Suprapubic skin (tissue), 4 donors: ENCODE measurements at regions not wholly inside any gene's neighbourhood (a gene's known extent, or its start where the extent isn't known, plus 50 kb on each side); places are given as distances from the start of the nearest gene placed in this dataset.

Experiments used
- DNase-seq, 2 donors: peaks; one replicate each; pipeline ENCODE4 v3.0.0-alpha.2; 2019; ENCODE audit warnings: low spot score in 2 of 2
- H3K27ac ChIP-seq: fragments of 200-600 bp; sonication (generic); one replicate; pipeline ENCODE4 v1.5.1; 2019
- H3K27me3 ChIP-seq: fragments of 200-600 bp; sonication (generic); one replicate; pipeline ENCODE4 v1.5.1; 2019
- H3K36me3 ChIP-seq: fragments of 200-600 bp; sonication (generic); one replicate; pipeline ENCODE4 v1.5.1; 2019
- H3K4me1 ChIP-seq: fragments of 200-600 bp; sonication (generic); one replicate; pipeline ENCODE4 v1.5.1; 2019
- H3K4me3 ChIP-seq: fragments of 200-600 bp; sonication (generic); one replicate; pipeline ENCODE4 v1.5.1; 2019; ENCODE audit warnings: mild to moderate bottlenecking
- H3K9me3 ChIP-seq: fragments of 200-600 bp; sonication (generic); one replicate; pipeline ENCODE4 v1.5.1; 2019
- CTCF ChIP-seq, 2 donors: fragments of 200-600 bp in 1 of 2; fragments of 450-650 bp in 1 of 2; sonication (generic) in 1 of 2; IDR thresholded peaks; one replicate each; pipeline ENCODE4 v1.5.1; 2016 to 2019; ENCODE audit warnings: antibody characterized with exemption in 2 of 2, mild to moderate bottlenecking in 1 of 2, moderate library complexity in 1 of 2
- EP300 ChIP-seq: sonication (generic); formaldehyde crosslinking; IDR thresholded peaks from one replicate; pipeline ENCODE4 v1.6.1; 2017; ENCODE audit warnings: antibody characterized with exemption
- POLR2A ChIP-seq, 2 donors: fragments of 450-650 bp; IDR thresholded peaks; one replicate each; pipeline ENCODE4 v1.6.1; 2017; ENCODE audit warnings: antibody characterized with exemption in 2 of 2, mild to moderate bottlenecking in 2 of 2, moderate library complexity in 2 of 2
- POLR2AphosphoS5 ChIP-seq, 3 donors: sonication (generic); formaldehyde crosslinking; IDR thresholded peaks; one replicate each; pipeline ENCODE4 v1.6.1; 2017; ENCODE audit warnings: antibody characterized with exemption in 3 of 3
- WGBS: methylation state at CpG from one replicate; pipeline ENCODE4 v1.1.5; 2018; 5-methylcytosine and 5-hydroxymethylcytosine counted together

DNA sequence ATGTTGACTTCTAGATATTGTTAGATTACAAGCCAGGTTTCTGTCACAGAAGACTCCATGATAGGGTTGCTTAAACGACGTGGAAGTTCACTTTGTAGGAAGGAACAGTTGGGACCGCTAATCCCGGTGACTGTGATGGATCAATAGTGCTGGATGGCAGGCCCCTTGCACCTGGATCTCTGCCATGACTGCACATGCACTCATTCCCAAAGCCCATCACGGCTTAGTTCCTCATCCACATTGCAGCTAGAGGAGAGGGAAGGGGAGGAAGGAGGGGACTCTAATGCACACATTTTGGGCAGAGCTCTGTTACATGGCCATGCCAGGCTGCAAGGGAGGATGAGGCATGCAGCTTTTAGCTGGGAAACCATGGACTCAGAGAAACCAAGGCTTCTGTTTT, 773.7 kb upstream of the RAB6C start:
- DNase-seq, result no peak
- Histone ChIP-seq H3K9me3 (no peaks in the 10 kb centered on the region), H3K4me1 (no peaks in the 10 kb centered on the region), H3K4me3 (no peak overlapping the region), H3K27ac (no peak overlapping the region), H3K36me3 (no peaks in the 10 kb centered on the region), H3K27me3 (no peaks in the 10 kb centered on the region)
- WGBS, result 44% methylated on average over 5 of the region's 5 CpGs
- TF ChIP-seq CTCF (IDR thresholded peaks at IDR 0.05) (no peak), EP300 (no peak), POLR2AphosphoS5 (IDR thresholded peaks at IDR 0.05) (no peak), POLR2A (IDR thresholded peaks at IDR 0.05) (no peak)

GRCh38 chr2:129212299-129212958, 767.0 kb upstream of the RAB6C start:
- WGBS, result 84% methylated on average over 5 of the region's 5 CpGs

DNA sequence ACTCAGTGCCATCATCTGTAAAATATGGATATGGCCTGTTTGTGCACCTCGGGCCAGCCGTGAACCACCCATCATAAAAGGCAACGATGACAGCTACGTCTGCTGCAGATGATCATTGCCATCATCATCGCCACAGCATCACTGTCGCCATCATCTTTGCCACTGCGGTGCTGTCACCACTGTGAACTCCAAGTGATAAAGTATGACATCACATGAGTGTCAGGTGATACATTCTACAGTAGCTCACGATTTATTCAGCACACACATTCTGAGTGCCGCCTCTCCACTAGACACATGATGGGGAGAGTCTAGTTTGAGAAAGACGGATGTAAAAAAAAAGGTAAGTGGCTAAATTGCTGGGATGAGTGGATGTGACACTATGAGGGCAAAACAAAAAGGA, 755.4 kb upstream of the RAB6C start:
- H3K36me3 ChIP-seq, result no peaks in the 10 kb centered on the region
- no peaks in the 10 kb centered on the region for H3K4me1 ChIP-seq
- H3K27ac ChIP-seq, result no peak overlapping the region
- H3K4me3 ChIP-seq, result no peak overlapping the region
- WGBS, result 92% methylated on average over 10 of the region's 10 CpGs
- no peak for DNase-seq
- no peak for TF ChIP-seq EP300
- TF ChIP-seq CTCF (IDR thresholded peaks at IDR 0.05), result no peak
- no peak for TF ChIP-seq POLR2A (IDR thresholded peaks at IDR 0.05)
- no peak for TF ChIP-seq POLR2AphosphoS5 (IDR thresholded peaks at IDR 0.05)
- H3K9me3 ChIP-seq, result no peaks in the 10 kb centered on the region
- no peaks in the 10 kb centered on the region for H3K27me3 ChIP-seq

More at GRCh38 chr2:129212299-129212958, 767.0 kb upstream of the RAB6C start:
- no peaks in the 10 kb centered on the region for H3K27me3 ChIP-seq
- DNase-seq, result no peak
- no peak overlapping the region for H3K27ac ChIP-seq
- TF ChIP-seq EP300, result no peak
- no peak for TF ChIP-seq POLR2A (IDR thresholded peaks at IDR 0.05)
- no peak for TF ChIP-seq CTCF (IDR thresholded peaks at IDR 0.05)
- no peak for TF ChIP-seq POLR2AphosphoS5 (IDR thresholded peaks at IDR 0.05)
- no peaks in the 10 kb centered on the region for H3K36me3 ChIP-seq
- no peaks in the 10 kb centered on the region for H3K9me3 ChIP-seq
- H3K4me1 ChIP-seq, result no peaks in the 10 kb centered on the region
- no peak overlapping the region for H3K4me3 ChIP-seq

- Histone ChIP-seq H3K27me3 (no peaks in the 10 kb centered on the region), H3K27ac (no peak overlapping the region), H3K4me1 (no peaks in the 10 kb centered on the region), H3K36me3 (no peaks in the 10 kb centered on the region), H3K4me3 (no peak overlapping the region), H3K9me3 (no peaks in the 10 kb centered on the region)
- TF ChIP-seq POLR2AphosphoS5 (IDR thresholded peaks at IDR 0.05) (no peak), POLR2A (IDR thresholded peaks at IDR 0.05) (no peak), EP300 (no peak)
- DNase-seq, result no peak
- 89% methylated on average over 3 of the region's 3 CpGs for WGBS
These were observed 755.0 kb upstream of the RAB6C start for GRCh38 chr2:129224486-129224885.

DNA sequence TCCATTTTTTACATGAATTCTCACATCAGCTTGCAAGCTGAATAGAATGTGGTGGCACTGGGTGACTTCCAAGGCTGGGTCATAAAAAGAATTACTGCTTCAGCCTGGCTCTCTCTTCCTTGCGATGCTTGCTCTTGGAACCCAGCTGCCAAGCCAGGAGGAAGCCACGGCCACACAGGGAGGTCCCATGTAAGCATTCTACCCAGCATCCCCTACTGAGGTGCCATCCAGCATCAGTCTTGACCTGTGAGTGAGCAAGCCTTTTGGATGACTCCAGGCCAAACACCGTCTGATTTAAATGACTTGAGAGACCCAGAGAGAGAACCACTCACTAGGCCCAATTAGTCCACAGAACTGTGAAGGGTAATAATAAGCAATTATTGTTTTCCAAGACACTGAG, 750.3 kb upstream of the RAB6C start:
- no peaks in the 10 kb centered on the region for H3K4me1 ChIP-seq
- WGBS, result 76% methylated on average over 3 of the region's 3 CpGs
- no peaks in the 10 kb centered on the region for H3K36me3 ChIP-seq
- H3K27ac ChIP-seq, result no peak overlapping the region
- no peaks in the 10 kb centered on the region for H3K27me3 ChIP-seq
- no peak overlapping the region for H3K4me3 ChIP-seq
- TF ChIP-seq POLR2A (IDR thresholded peaks at IDR 0.05) (no peak), CTCF (IDR thresholded peaks at IDR 0.05) (no peak), POLR2AphosphoS5 (IDR thresholded peaks at IDR 0.05) (no peak), EP300 (no peak)
- H3K9me3 ChIP-seq, result no peaks in the 10 kb centered on the region
- no peak for DNase-seq
